AG08395 (cell line): ENCODE measurements at regions not wholly inside any gene's neighbourhood (a gene's known extent, or its start where the extent isn't known, plus 50 kb on each side); places are given as distances from the start of the nearest gene placed in this dataset.

Experiments used
- DNase-seq: peaks from one replicate; pipeline ENCODE4 v3.0.0; 2012; ENCODE audit warnings: mixed read lengths, low spot score

- no peak for DNase-seq
These were observed 144.2 kb upstream of the OTOS start for GRCh38 chr2:240284503-240285259.

- no peak for DNase-seq
These were observed 145.3 kb upstream of the OTOS start for GRCh38 chr2:240285725-240286124.

- no peak for DNase-seq
These were observed 146.1 kb upstream of the OTOS start for GRCh38 chr2:240286596-240286995.

- no peak for DNase-seq
These were observed 146.6 kb upstream of the OTOS start for GRCh38 chr2:240287011-240287410.

- DNase-seq = no peak
These were observed 147.1 kb upstream of the OTOS start for GRCh38 chr2:240287496-240288086.

- DNase-seq = no peak
These were observed 147.4 kb upstream of the GPC1 start for GRCh38 chr2:240288087-240288521.

GRCh38 chr2:240289701-240290431 is 145.6 kb upstream of the GPC1 start:
- no peak for DNase-seq

GRCh38 chr2:240290432-240291336 is 144.8 kb upstream of the GPC1 start:
- no peak for DNase-seq

- DNase-seq = no peak
These were observed 144.0 kb upstream of the GPC1 start for GRCh38 chr2:240291337-240292034.

- no peak for DNase-seq
These were observed 143.4 kb upstream of the GPC1 start for GRCh38 chr2:240292035-240292574.

- no peak for DNase-seq
These were observed 142.6 kb upstream of the GPC1 start for GRCh38 chr2:240292619-240293525.

GRCh38 chr2:240293557-240294461 is 141.7 kb upstream of the GPC1 start:
- no peak for DNase-seq

- DNase-seq = no peak
These were observed 140.9 kb upstream of the GPC1 start for GRCh38 chr2:240294514-240294913.

- DNase-seq = no peak
These were observed 140.0 kb upstream of the GPC1 start for GRCh38 chr2:240295256-240296103.

GRCh38 chr2:240296104-240296406 is 139.4 kb upstream of the GPC1 start:
- no peak for DNase-seq

- DNase-seq = no peak
These were observed 138.8 kb upstream of the GPC1 start for GRCh38 chr2:240296476-240297255.
